Spleen (tissue), 7 donors: ENCODE measurements at regions not wholly inside any gene's neighbourhood (a gene's known extent, or its start where the extent isn't known, plus 50 kb on each side); places are given as distances from the start of the nearest gene placed in this dataset.

Experiments used
- POLR2A ChIP-seq, 3 donors: fragments of 450-650 bp; IDR thresholded peaks; one replicate each; pipeline ENCODE4 v1.5.1; 2017; ENCODE audit warnings: antibody characterized with exemption in 3 of 3, mild to moderate bottlenecking in 1 of 3
- TF ChIP-seq, protein P1 (sequence below), 11 experiments: fragments of 200-600 bp in 7 of 11; fragments of 450-650 bp in 4 of 11; sonication (generic) in 4 of 11; IDR thresholded peaks in 8 of 11; conservative IDR thresholded peaks in 3 of 11; 1 replicate in 7 of 11; 2 replicates in 4 of 11; pipeline versions ENCODE4 v1.4.0 to v1.8.0; 2016 to 2021; ENCODE audit warnings: antibody characterized with exemption in 11 of 11, inconsistent platforms in 4 of 11, mild to moderate bottlenecking in 1 of 11
- donor health status: DM: no; HTN: no; CAD: no; lungs with moderate emphysema.
- donor health status: DM: no; HTN: no; CAD: no.
- donor health status: DM: no; HTN: no; CAD: no.

DNA sequence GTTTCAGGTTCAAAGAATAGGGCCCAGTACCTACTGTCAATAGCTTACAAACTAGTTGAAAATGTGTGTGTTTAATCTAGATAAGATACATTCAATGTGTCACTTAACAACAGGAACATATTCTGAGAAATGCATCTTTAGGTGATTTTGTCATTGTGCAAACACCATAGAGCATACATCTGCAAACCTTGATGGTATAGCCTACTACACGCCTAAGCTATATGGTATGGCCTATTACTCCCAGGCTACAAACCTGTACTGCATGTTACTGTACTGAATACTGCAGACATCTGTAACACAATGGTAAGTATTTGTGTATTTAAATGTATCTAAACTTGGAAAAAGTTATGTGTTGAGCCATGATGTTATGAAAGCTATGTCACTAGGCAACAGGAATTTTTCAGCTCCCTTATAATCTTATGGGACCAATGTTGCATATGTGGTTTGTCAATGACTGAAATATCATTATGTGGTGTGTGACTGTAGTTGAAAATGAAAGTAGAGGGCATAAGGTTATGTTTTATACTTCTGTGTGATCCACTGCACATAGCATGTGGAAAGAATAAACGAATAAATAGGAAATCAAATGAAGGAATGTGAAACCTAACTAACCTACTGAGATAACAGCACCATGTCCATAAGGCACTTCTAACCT is 129.0 kb upstream of the CAMK1G start:
- no peak for TF ChIP-seq POLR2A (IDR thresholded peaks at IDR 0.05)
- TF ChIP-seq, protein P1, sequence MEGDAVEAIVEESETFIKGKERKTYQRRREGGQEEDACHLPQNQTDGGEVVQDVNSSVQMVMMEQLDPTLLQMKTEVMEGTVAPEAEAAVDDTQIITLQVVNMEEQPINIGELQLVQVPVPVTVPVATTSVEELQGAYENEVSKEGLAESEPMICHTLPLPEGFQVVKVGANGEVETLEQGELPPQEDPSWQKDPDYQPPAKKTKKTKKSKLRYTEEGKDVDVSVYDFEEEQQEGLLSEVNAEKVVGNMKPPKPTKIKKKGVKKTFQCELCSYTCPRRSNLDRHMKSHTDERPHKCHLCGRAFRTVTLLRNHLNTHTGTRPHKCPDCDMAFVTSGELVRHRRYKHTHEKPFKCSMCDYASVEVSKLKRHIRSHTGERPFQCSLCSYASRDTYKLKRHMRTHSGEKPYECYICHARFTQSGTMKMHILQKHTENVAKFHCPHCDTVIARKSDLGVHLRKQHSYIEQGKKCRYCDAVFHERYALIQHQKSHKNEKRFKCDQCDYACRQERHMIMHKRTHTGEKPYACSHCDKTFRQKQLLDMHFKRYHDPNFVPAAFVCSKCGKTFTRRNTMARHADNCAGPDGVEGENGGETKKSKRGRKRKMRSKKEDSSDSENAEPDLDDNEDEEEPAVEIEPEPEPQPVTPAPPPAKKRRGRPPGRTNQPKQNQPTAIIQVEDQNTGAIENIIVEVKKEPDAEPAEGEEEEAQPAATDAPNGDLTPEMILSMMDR (IDR thresholded peaks at IDR 0.05 in 8 of 11, conservative IDR thresholded peaks at IDR 0.05 in 3 of 11): no peak
